Left kidney (tissue), 1 donor: ENCODE measurements at regions not wholly inside any gene's neighbourhood (a gene's known extent, or its start where the extent isn't known, plus 50 kb on each side); places are given as distances from the start of the nearest gene placed in this dataset.

Source experiments
- DNase-seq: peaks from one replicate; pipeline ENCODE4 v3.0.0-alpha.2; 2013

GRCh38 chr22:26847046-26847445, 189.7 kb downstream of the MIAT start:
- DNase-seq: no peak

GRCh38 chr22:26847816-26848215, 190.4 kb downstream of the MIAT start:
- DNase-seq: no peak

GRCh38 chr22:26848244-26848920, 191.0 kb downstream of the MIAT start:
- DNase-seq: no peak

- no peak for DNase-seq
Measured at GRCh38 chr22:26849575-26849974, 192.2 kb downstream of the MIAT start.

GRCh38 chr22:26851125-26851524, 193.7 kb downstream of the MIAT start:
- no peak for DNase-seq

GRCh38 chr22:26852176-26852575, 194.8 kb downstream of the MIAT start:
- DNase-seq: no peak

- DNase-seq: no peak
Measured at GRCh38 chr22:26853071-26853470, 195.7 kb downstream of the MIAT start.

GRCh38 chr22:26853495-26853894, 196.1 kb downstream of the MIAT start:
- DNase-seq: no peak

- DNase-seq: no peak
Measured at GRCh38 chr22:26857169-26857568, 199.8 kb downstream of the MIAT start.

GRCh38 chr22:26860301-26860700, 202.9 kb downstream of the MIAT start:
- DNase-seq: no peak

GRCh38 chr22:26865021-26865420, 207.6 kb downstream of the MIAT start:
- DNase-seq: no peak

GRCh38 chr22:26883393-26883792, 226.0 kb downstream of the MIAT start:
- no peak for DNase-seq

GRCh38 chr22:26884921-26885320, 227.5 kb downstream of the MIAT start:
- no peak for DNase-seq

- DNase-seq: no peak
Measured at GRCh38 chr22:26885441-26886261, 228.3 kb downstream of the MIAT start.

GRCh38 chr22:26887456-26887855, 230.1 kb downstream of the MIAT start:
- no peak for DNase-seq

- DNase-seq: no peak
Measured at GRCh38 chr22:26887916-26888315, 230.5 kb downstream of the MIAT start.

- no peak for DNase-seq
Measured at GRCh38 chr22:26888887-26889286, 231.5 kb downstream of the MIAT start.

GRCh38 chr22:26889802-26890201, 232.4 kb downstream of the MIAT start:
- DNase-seq: no peak

- no peak for DNase-seq
Measured at GRCh38 chr22:26890870-26891269, 233.5 kb downstream of the MIAT start.

- no peak for DNase-seq
Measured at GRCh38 chr22:26891429-26891828, 234.0 kb downstream of the MIAT start.

GRCh38 chr22:26892166-26893041, 235.0 kb downstream of the MIAT start:
- DNase-seq: no peak
